Right cardiac atrium (tissue), 5 donors: ENCODE measurements at regions not wholly inside any gene's neighbourhood (a gene's known extent, or its start where the extent isn't known, plus 50 kb on each side); places are given as distances from the start of the nearest gene placed in this dataset.

ENCODE experiments used
- ATAC-seq, 2 donors: fragments of 200-7000 bp; cut with Tn5 transposase; one replicate each; pipeline versions ENCODE4 v1.8.0 to v1.9.1; 2020; ENCODE audit warnings: moderate library complexity in 2 of 2, mild to moderate bottlenecking in 1 of 2
- DNase-seq, 3 donors: peaks; one replicate each; pipeline ENCODE4 v3.0.0-alpha.2; 2020
- H3K27ac ChIP-seq: one replicate; pipeline ENCODE4 v1.5.1; 2013; ENCODE audit warnings: mild to moderate bottlenecking, low read length, control low read depth, moderate library complexity
- H3K27me3 ChIP-seq: one replicate; pipeline ENCODE4 v1.6.1; 2013; ENCODE audit not compliant: control insufficient read depth, insufficient read depth
- H3K4me1 ChIP-seq: one replicate; pipeline ENCODE4 v1.6.1; 2013; ENCODE audit warnings: low read length; ENCODE audit not compliant: control insufficient read depth, insufficient read depth
- H3K4me3 ChIP-seq: one replicate; pipeline ENCODE4 v1.5.1; 2013; ENCODE audit warnings: low read length, control low read depth
- H3K9me3 ChIP-seq: one replicate; pipeline ENCODE4 v1.6.1; 2013; ENCODE audit warnings: low read length; ENCODE audit not compliant: control insufficient read depth
- WGBS: extraction: QIAGEN DNeasy Blood & Tissue Kit; methylation state at CpG from one replicate; pipeline ENCODE4 v1.1.7; 2013; 5-methylcytosine and 5-hydroxymethylcytosine counted together
- intact Hi-C, 4 donors: fragments of 100-400 bp; cut with DNase I; formaldehyde crosslinking; loops; one replicate each; pipeline versions ENCODE4 v1.11.0 to v1.14.0; 2022 to 2023
- donor health status: healthy with polysubstance abuse.
- donor health status: DM: no; HTN: yes; CAD: no.
- donor health status: DM: no; HTN: no; CAD: no.
- donor health status: DM: no; HTN: yes; CAD: no; lungs with severe emphysema.
- donor health status: DM: yes; HTN: yes; CAD: no.

GRCh38 chr1:177865807-177866206 is 104.1 kb downstream of the SEC16B start:
- intact Hi-C loops = no loop called here
- ATAC-seq (no peak), DNase-seq (no peak)
- WGBS = 85% methylated on average over 3 of the region's 3 CpGs
- Histone ChIP-seq H3K27ac (no peak overlapping the region), H3K9me3 (no peaks in the 10 kb centered on the region), H3K27me3 (no peaks in the 10 kb centered on the region), H3K4me1 (no peaks in the 10 kb centered on the region), H3K4me3 (no peak overlapping the region)

GRCh38 chr1:177864538-177865305 is 105.1 kb downstream of the SEC16B start:
- 17% methylated on average over 2 of the region's 2 CpGs for WGBS
- no peaks in the 10 kb centered on the region for H3K9me3 ChIP-seq
- H3K4me1 ChIP-seq = no peaks in the 10 kb centered on the region
- intact Hi-C loops = no loop called here
- no peak overlapping the region for H3K4me3 ChIP-seq
- H3K27ac ChIP-seq = no peak overlapping the region
- DNase-seq (peak in 1 of 3 donors; percentile 40), ATAC-seq (peak in 1 of 2 donors; percentile 75)
- H3K27me3 ChIP-seq = no peaks in the 10 kb centered on the region

- Histone ChIP-seq H3K27ac (no peak overlapping the region), H3K4me1 (no peaks in the 10 kb centered on the region), H3K9me3 (no peaks in the 10 kb centered on the region), H3K27me3 (no peaks in the 10 kb centered on the region), H3K4me3 (no peak overlapping the region)
- intact Hi-C loops = no loop called here
- no peak for DNase-seq
- WGBS = 82% methylated on average over 4 of the region's 4 CpGs
- no peak for ATAC-seq
Observed at GRCh38 chr1:177863796-177864195, 106.1 kb downstream of the SEC16B start.

GRCh38 chr1:177862916-177863315 is 106.9 kb downstream of the SEC16B start:
- no peaks in the 10 kb centered on the region for H3K27me3 ChIP-seq
- H3K9me3 ChIP-seq = no peaks in the 10 kb centered on the region
- H3K27ac ChIP-seq = no peak overlapping the region
- ATAC-seq = no peak
- no peak for DNase-seq
- intact Hi-C loops = no loop called here
- H3K4me1 ChIP-seq = no peaks in the 10 kb centered on the region
- H3K4me3 ChIP-seq = no peak overlapping the region
- WGBS = 51% methylated on average over 2 of the region's 2 CpGs

GRCh38 chr1:177859572-177859971 is 110.3 kb downstream of the SEC16B start:
- Histone ChIP-seq H3K4me3 (no peak overlapping the region), H3K27ac (no peak overlapping the region), H3K27me3 (no peaks in the 10 kb centered on the region), H3K4me1 (no peaks in the 10 kb centered on the region), H3K9me3 (no peaks in the 10 kb centered on the region)
- intact Hi-C loops = no loop called here
- ATAC-seq = no peak
- DNase-seq = no peak
- 77% methylated on average over 2 of the region's 2 CpGs for WGBS

GRCh38 chr1:177858332-177858821 is 111.5 kb downstream of the SEC16B start:
- no peaks in the 10 kb centered on the region for H3K4me1 ChIP-seq
- no peaks in the 10 kb centered on the region for H3K9me3 ChIP-seq
- H3K27me3 ChIP-seq = no peaks in the 10 kb centered on the region
- no peak overlapping the region for H3K4me3 ChIP-seq
- 29% methylated on average over 10 of the region's 10 CpGs for WGBS
- DNase-seq (no peak), ATAC-seq (no peak)
- intact Hi-C loops = no loop called here
- no peak overlapping the region for H3K27ac ChIP-seq

GRCh38 chr1:177857285-177857684 is 112.6 kb downstream of the SEC16B start:
- DNase-seq = no peak

GRCh38 chr1:177854951-177855350 is 114.9 kb downstream of the SEC16B start:
- no peaks in the 10 kb centered on the region for H3K27me3 ChIP-seq
- H3K4me3 ChIP-seq = no peak overlapping the region
- H3K9me3 ChIP-seq = no peaks in the 10 kb centered on the region
- H3K4me1 ChIP-seq = no peaks in the 10 kb centered on the region
- H3K27ac ChIP-seq = no peak overlapping the region
- intact Hi-C loops = no loop called here
- no peak for DNase-seq
- ATAC-seq = peak; percentile 81 to 83

More at GRCh38 chr1:177857285-177857684, 112.6 kb downstream of the SEC16B start:
- Histone ChIP-seq H3K4me1 (no peaks in the 10 kb centered on the region), H3K4me3 (no peak overlapping the region), H3K9me3 (no peaks in the 10 kb centered on the region), H3K27me3 (no peaks in the 10 kb centered on the region), H3K27ac (no peak overlapping the region)
- no peak for ATAC-seq
- intact Hi-C loops = no loop called here
- 81% methylated on average over 5 of the region's 5 CpGs for WGBS

GRCh38 chr1:177849579-177850290 is 120.1 kb downstream of the SEC16B start:
- Histone ChIP-seq H3K27me3 (no peaks in the 10 kb centered on the region), H3K4me1 (no peaks in the 10 kb centered on the region), H3K4me3 (no peak overlapping the region), H3K9me3 (no peaks in the 10 kb centered on the region), H3K27ac (no peak overlapping the region)
- 68% methylated on average over 3 of the region's 3 CpGs for WGBS
- no peak for DNase-seq
- intact Hi-C loops = no loop called here
- ATAC-seq = no peak

GRCh38 chr1:177849130-177849529 is 120.7 kb downstream of the SEC16B start:
- ATAC-seq = peak in 1 of 2 donors; percentile 16
- H3K27ac ChIP-seq = no peak overlapping the region

GRCh38 chr1:177848577-177848976 is 121.3 kb downstream of the SEC16B start:
- no peak overlapping the region for H3K4me3 ChIP-seq
- no peaks in the 10 kb centered on the region for H3K4me1 ChIP-seq
- 79% methylated on average over 4 of the region's 4 CpGs for WGBS
- ATAC-seq = no peak
- no peak for DNase-seq
- H3K27ac ChIP-seq = no peak overlapping the region
- H3K9me3 ChIP-seq = no peaks in the 10 kb centered on the region
- H3K27me3 ChIP-seq = no peaks in the 10 kb centered on the region
- intact Hi-C loops = no loop called here

More at GRCh38 chr1:177849130-177849529, 120.7 kb downstream of the SEC16B start:
- Histone ChIP-seq H3K4me1 (no peaks in the 10 kb centered on the region), H3K4me3 (no peak overlapping the region), H3K27me3 (no peaks in the 10 kb centered on the region), H3K9me3 (no peaks in the 10 kb centered on the region)
- no peak for DNase-seq
- intact Hi-C loops = no loop called here
